ENCODE measurements at regions not wholly inside any gene's neighbourhood (a gene's known extent, or its start where the extent isn't known, plus 50 kb on each side); places are given as distances from the start of the nearest gene placed in this dataset.

GRCh38 chr7:156237614-156238013 lies 403.0 kb upstream of the RNF32 start (continued):
- TF ChIP-seq ZNF646 (CRISPR knock-in tag; IDR thresholded peaks at IDR 0.05) (peak; percentile 72), ZBTB25 (CRISPR knock-in tag; IDR thresholded peaks at IDR 0.05) (no peak), GATAD2A (CRISPR knock-in tag; IDR thresholded peaks at IDR 0.05) (no peak), NFIB (CRISPR knock-in tag; IDR thresholded peaks at IDR 0.05; ENCODE audit: borderline replicate concordance) (no peak), ZNF879 (CRISPR knock-in tag; IDR thresholded peaks at IDR 0.05) (no peak), FOXP1 (IDR thresholded peaks at IDR 0.05) (0 out of 2 replicates have a peak, but pooled peaks have one; percentile 5), FOXP1 (CRISPR knock-in tag; IDR thresholded peaks at IDR 0.05) (no peak), ZNF558 (CRISPR knock-in tag; IDR thresholded peaks at IDR 0.05; ENCODE audit: borderline replicate concordance) (no peak), ZNF547 (CRISPR knock-in tag; IDR thresholded peaks at IDR 0.05) (no peak), ZIK1 (CRISPR knock-in tag; IDR thresholded peaks at IDR 0.05; ENCODE audit: borderline replicate concordance, low read depth) (no peak), ZNF280D (CRISPR knock-in tag; IDR thresholded peaks at IDR 0.05) (no peak), NBN (conservative IDR thresholded peaks at IDR 0.05) (0 out of 2 replicates have a peak, but pooled peaks have one; percentile 9)
- TF ChIP-seq, protein P1, sequence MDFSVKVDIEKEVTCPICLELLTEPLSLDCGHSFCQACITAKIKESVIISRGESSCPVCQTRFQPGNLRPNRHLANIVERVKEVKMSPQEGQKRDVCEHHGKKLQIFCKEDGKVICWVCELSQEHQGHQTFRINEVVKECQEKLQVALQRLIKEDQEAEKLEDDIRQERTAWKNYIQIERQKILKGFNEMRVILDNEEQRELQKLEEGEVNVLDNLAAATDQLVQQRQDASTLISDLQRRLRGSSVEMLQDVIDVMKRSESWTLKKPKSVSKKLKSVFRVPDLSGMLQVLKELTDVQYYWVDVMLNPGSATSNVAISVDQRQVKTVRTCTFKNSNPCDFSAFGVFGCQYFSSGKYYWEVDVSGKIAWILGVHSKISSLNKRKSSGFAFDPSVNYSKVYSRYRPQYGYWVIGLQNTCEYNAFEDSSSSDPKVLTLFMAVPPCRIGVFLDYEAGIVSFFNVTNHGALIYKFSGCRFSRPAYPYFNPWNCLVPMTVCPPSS (IDR thresholded peaks at IDR 0.05), result 0 out of 2 replicates have a peak, but pooled peaks have one; percentile 38

All from HepG2 (cell line).